GM23248 (cell line): ENCODE measurements at regions not wholly inside any gene's neighbourhood (a gene's known extent, or its start where the extent isn't known, plus 50 kb on each side); places are given as distances from the start of the nearest gene placed in this dataset.

Source experiments
- DNase-seq: peaks from one replicate; pipeline ENCODE4 v3.0.0-alpha.2; 2015
- H2AFZ ChIP-seq: fragments of 200-600 bp; sonication (generic); 2 replicates; pipeline ENCODE4 v1.6.1; 2016; ENCODE audit warnings: antibody characterized with exemption
- H3F3A ChIP-seq: fragments of 200-600 bp; sonication (generic); 2 replicates; pipeline ENCODE4 v1.6.1; 2016; ENCODE audit warnings: mild to moderate bottlenecking, antibody characterized with exemption, mixed run types; ENCODE audit not compliant: insufficient read depth
- H3K27ac ChIP-seq: fragments of 200-600 bp; sonication (generic); 2 replicates; pipeline ENCODE4 v1.5.1; 2016; ENCODE audit warnings: mild to moderate bottlenecking
- H3K27me3 ChIP-seq: fragments of 200-600 bp; sonication (generic); replicated peaks from 2 replicates; pipeline ENCODE4 v1.6.1; 2016; ENCODE audit warnings: mild to moderate bottlenecking; ENCODE audit not compliant: insufficient read depth
- H3K36me3 ChIP-seq: fragments of 200-600 bp; sonication (generic); 2 replicates; pipeline ENCODE4 v1.6.1; 2016; ENCODE audit warnings: low read depth, mild to moderate bottlenecking
- H3K4me1 ChIP-seq: fragments of 200-600 bp; sonication (generic); 2 replicates; pipeline ENCODE4 v1.6.1; 2016; ENCODE audit warnings: mild to moderate bottlenecking; ENCODE audit not compliant: insufficient read depth
- H3K4me2 ChIP-seq: fragments of 200-600 bp; sonication (generic); one replicate; pipeline ENCODE4 v1.6.1; 2016; ENCODE audit warnings: mild to moderate bottlenecking; ENCODE audit not compliant: unreplicated experiment
- H3K4me3 ChIP-seq: fragments of 200-600 bp; sonication (generic); 2 replicates; pipeline ENCODE4 v1.5.1; 2016; ENCODE audit warnings: mild to moderate bottlenecking
- H3K79me2 ChIP-seq: fragments of 200-600 bp; sonication (generic); 2 replicates; pipeline ENCODE4 v1.6.1; 2016; ENCODE audit warnings: mild to moderate bottlenecking; ENCODE audit not compliant: insufficient read depth
- H3K9ac ChIP-seq: fragments of 200-600 bp; sonication (generic); 2 replicates; pipeline ENCODE4 v1.6.1; 2016; ENCODE audit warnings: mild to moderate bottlenecking
- H3K9me2 ChIP-seq: fragments of 200-600 bp; sonication (generic); 2 replicates; pipeline ENCODE4 v1.6.1; 2016; ENCODE audit warnings: mixed run types, mild to moderate bottlenecking, moderate library complexity; ENCODE audit not compliant: insufficient read depth
- H3K9me3 ChIP-seq: fragments of 200-600 bp; sonication (generic); one replicate; pipeline ENCODE4 v1.6.1; 2017; ENCODE audit warnings: low read depth
- H4K20me1 ChIP-seq: fragments of 200-600 bp; sonication (generic); 2 replicates; pipeline ENCODE4 v1.6.0; 2016; ENCODE audit not compliant: insufficient read depth
- EZH2 ChIP-seq: fragments of 200-600 bp; sonication (generic); IDR thresholded peaks from 2 replicates; pipeline ENCODE4 v1.6.1; 2018; ENCODE audit warnings: antibody characterized with exemption, mild to moderate bottlenecking; ENCODE audit not compliant: insufficient read depth, poor library complexity, severe bottlenecking
- EZH2phosphoT487 ChIP-seq: fragments of 200-600 bp; sonication (generic); IDR thresholded peaks from 2 replicates; pipeline ENCODE4 v1.6.1; 2018; ENCODE audit warnings: antibody characterized with exemption, moderate library complexity, mild to moderate bottlenecking, low read depth; ENCODE audit not compliant: insufficient read depth
- WGBS, 2 experiments: methylation state at CpG; one replicate each; pipeline ENCODE4 v1.1.6; 2015 to 2017; ENCODE audit warnings: low lambda C conversion rate in 2 of 2, low coverage in 1 of 2; ENCODE audit errors: missing lambda C conversion rate in 2 of 2; 5-methylcytosine and 5-hydroxymethylcytosine counted together
- in situ Hi-C: fragments of 300-500 bp; cut with MboI; formaldehyde crosslinking; loops from 2 replicates; pipeline ENCODE4 v1.15.0; 2020

DNA sequence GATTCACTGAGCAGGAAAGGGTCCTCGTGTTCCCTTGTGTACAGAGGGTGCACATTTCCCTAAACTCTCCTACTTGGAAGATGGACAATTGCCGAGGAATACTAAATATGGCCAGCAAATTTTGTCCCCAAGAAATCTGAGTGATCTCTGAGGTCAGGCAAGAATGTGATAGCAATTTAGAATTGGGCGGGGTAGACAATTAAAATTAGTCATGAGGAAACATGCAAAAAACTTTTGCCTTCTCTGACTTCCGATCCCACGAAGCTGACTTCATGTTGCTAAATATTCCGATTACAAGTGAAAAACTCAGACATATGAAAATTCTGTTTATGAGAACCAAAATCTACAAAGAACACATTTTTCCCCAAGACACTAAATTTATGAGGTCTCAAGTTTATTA lies 453.9 kb upstream of the ZFP42 start:
- no peaks in the 10 kb centered on the region for H4K20me1 ChIP-seq
- peak; percentile 36 for DNase-seq
- no peak overlapping the region for H3K4me2 ChIP-seq
- no peaks in the 10 kb centered on the region for H3K79me2 ChIP-seq
- TF ChIP-seq EZH2phosphoT487 (no peak), EZH2 (no peak)
- no peaks in the 10 kb centered on the region for H3K36me3 ChIP-seq
- H3K4me3 ChIP-seq, result 0 out of 2 replicates have a peak overlapping the region, but pooled peaks have one; percentile 14
- H3K27ac ChIP-seq, result no peak overlapping the region
- H3K9me3 ChIP-seq, result no peaks in the 10 kb centered on the region
- no peaks in the 10 kb centered on the region for H3F3A ChIP-seq
- no peaks in the 10 kb centered on the region for H3K9me2 ChIP-seq
- 5% methylated on average over 6 of the region's 6 CpGs for WGBS, 2 experiments
- in situ Hi-C loops, result no loop called here
- no peaks in the 10 kb centered on the region for H3K27me3 ChIP-seq
- H2AFZ ChIP-seq, result no peak overlapping the region
- H3K9ac ChIP-seq, result no peak overlapping the region
- no peaks in the 10 kb centered on the region for H3K4me1 ChIP-seq

- H3K9me3 ChIP-seq, result no peaks in the 10 kb centered on the region
- no peaks in the 10 kb centered on the region for H4K20me1 ChIP-seq
- H3K27me3 ChIP-seq, result no peaks in the 10 kb centered on the region
- no peak overlapping the region for H3K4me3 ChIP-seq
- in situ Hi-C loops, result no loop called here
- WGBS, 2 experiments, result 47 to 55% methylated on average over 4 of the region's 4 CpGs
- TF ChIP-seq EZH2 (no peak), EZH2phosphoT487 (no peak)
- H3K4me2 ChIP-seq, result no peak overlapping the region
- no peaks in the 10 kb centered on the region for H3K79me2 ChIP-seq
- no peak overlapping the region for H2AFZ ChIP-seq
- H3K27ac ChIP-seq, result no peak overlapping the region
- H3K36me3 ChIP-seq, result no peaks in the 10 kb centered on the region
- no peaks in the 10 kb centered on the region for H3K9me2 ChIP-seq
- no peak overlapping the region for H3K9ac ChIP-seq
- H3K4me1 ChIP-seq, result no peaks in the 10 kb centered on the region
- no peaks in the 10 kb centered on the region for H3F3A ChIP-seq
- no peak for DNase-seq
Measured at GRCh38 chr4:187544461-187545053, 451.0 kb upstream of the ZFP42 start.

DNA sequence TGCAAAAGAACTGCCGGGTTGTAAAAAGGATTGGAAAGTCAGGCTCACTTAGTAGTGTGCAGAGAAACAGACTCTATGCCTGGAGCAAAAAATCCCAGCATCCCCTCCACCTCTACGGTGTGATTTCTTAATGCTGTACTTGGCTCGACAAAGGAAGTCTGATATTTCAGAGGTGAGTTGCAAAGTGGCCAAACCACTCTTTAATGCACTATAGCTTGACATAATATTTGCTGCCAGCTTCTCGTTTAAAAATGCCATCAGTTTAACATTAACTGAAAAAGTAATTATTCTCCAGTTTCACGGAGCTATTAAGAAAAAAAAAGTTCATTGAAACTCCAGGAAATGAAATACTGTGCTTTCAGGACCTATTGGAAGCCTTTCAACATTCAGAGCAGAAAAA lies 448.3 kb upstream of the ZFP42 start:
- no peaks in the 10 kb centered on the region for H3K9me2 ChIP-seq
- H3K4me3 ChIP-seq, result no peak overlapping the region
- H3K4me1 ChIP-seq, result no peaks in the 10 kb centered on the region
- TF ChIP-seq EZH2phosphoT487 (no peak), EZH2 (no peak)
- in situ Hi-C loops, result no loop called here
- H3K4me2 ChIP-seq, result no peak overlapping the region
- no peaks in the 10 kb centered on the region for H3K27me3 ChIP-seq
- no peak overlapping the region for H3K27ac ChIP-seq
- peak overlapping the region; percentile 66 for H2AFZ ChIP-seq
- H4K20me1 ChIP-seq, result no peaks in the 10 kb centered on the region
- H3K9ac ChIP-seq, result no peak overlapping the region
- no peaks in the 10 kb centered on the region for H3K9me3 ChIP-seq
- H3K36me3 ChIP-seq, result no peaks in the 10 kb centered on the region
- 8 to 10% methylated on average over 5 of the region's 5 CpGs for WGBS, 2 experiments
- no peak for DNase-seq
- H3F3A ChIP-seq, result no peaks in the 10 kb centered on the region
- H3K79me2 ChIP-seq, result no peaks in the 10 kb centered on the region

- WGBS, 2 experiments, result 56 to 62% methylated on average over 5 of the region's 5 CpGs
- in situ Hi-C loops, result no loop called here
- Histone ChIP-seq H3K4me3 (no peak overlapping the region), H3K9me2 (no peaks in the 10 kb centered on the region), H3K4me2 (no peak overlapping the region), H3K36me3 (no peaks in the 10 kb centered on the region), H3K9me3 (no peaks in the 10 kb centered on the region), H4K20me1 (no peaks in the 10 kb centered on the region), H3K27ac (no peak overlapping the region), H3K27me3 (no peaks in the 10 kb centered on the region), H3K4me1 (no peaks in the 10 kb centered on the region), H3K9ac (no peak overlapping the region), H3K79me2 (no peaks in the 10 kb centered on the region), H3F3A (no peaks in the 10 kb centered on the region), H2AFZ (no peak overlapping the region)
- no peak for DNase-seq
- TF ChIP-seq EZH2, result no peak
- TF ChIP-seq EZH2phosphoT487, result no peak
Measured at GRCh38 chr4:187550256-187550950, 445.2 kb upstream of the ZFP42 start.
